ENCODE measurements at regions not wholly inside any gene's neighbourhood (a gene's known extent, or its start where the extent isn't known, plus 50 kb on each side); places are given as distances from the start of the nearest gene placed in this dataset.

DNA sequence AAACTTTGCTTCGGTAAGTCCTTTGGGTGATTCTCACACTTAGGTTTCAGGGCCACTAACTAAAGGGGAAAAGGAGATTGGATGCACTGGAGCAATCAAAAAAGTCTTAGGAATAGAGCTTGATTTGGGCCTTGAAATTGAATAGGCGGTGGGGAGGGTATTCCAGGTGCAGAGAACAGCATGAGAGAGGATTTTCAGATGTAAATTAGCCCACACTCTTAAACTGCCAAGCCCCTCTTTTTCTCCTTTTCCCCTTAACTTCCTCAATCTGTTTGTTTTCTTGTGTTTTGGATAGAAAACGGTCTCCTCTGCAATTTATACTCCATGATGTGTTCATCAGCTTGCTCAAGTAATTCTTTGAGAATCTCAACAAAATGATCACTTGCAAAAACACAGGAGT, 62.1 kb upstream of the RIPOR2 start:
- Mint-ChIP-seq H3K36me3 (ENCODE audit: unreplicated experiment) (no peaks in the 10 kb centered on the region), H3K4me1 (ENCODE audit: unreplicated experiment) (peaks cover 3% of the 10 kb centered on the region), H3K27me3 (ENCODE audit: unreplicated experiment) (no peaks in the 10 kb centered on the region), H3K4me3 (ENCODE audit: unreplicated experiment) (no peak overlapping the region), H3K27ac (ENCODE audit: unreplicated experiment) (no peak overlapping the region), H3K9me3 (ENCODE audit: unreplicated experiment) (peaks cover 5% of the 10 kb centered on the region)
- TF ChIP-seq, protein P1, sequence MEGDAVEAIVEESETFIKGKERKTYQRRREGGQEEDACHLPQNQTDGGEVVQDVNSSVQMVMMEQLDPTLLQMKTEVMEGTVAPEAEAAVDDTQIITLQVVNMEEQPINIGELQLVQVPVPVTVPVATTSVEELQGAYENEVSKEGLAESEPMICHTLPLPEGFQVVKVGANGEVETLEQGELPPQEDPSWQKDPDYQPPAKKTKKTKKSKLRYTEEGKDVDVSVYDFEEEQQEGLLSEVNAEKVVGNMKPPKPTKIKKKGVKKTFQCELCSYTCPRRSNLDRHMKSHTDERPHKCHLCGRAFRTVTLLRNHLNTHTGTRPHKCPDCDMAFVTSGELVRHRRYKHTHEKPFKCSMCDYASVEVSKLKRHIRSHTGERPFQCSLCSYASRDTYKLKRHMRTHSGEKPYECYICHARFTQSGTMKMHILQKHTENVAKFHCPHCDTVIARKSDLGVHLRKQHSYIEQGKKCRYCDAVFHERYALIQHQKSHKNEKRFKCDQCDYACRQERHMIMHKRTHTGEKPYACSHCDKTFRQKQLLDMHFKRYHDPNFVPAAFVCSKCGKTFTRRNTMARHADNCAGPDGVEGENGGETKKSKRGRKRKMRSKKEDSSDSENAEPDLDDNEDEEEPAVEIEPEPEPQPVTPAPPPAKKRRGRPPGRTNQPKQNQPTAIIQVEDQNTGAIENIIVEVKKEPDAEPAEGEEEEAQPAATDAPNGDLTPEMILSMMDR (IDR thresholded peaks at IDR 0.05) = no peak
- no peak for DNase-seq (ENCODE audit: extremely low spot score, unreplicated experiment)

- Mint-ChIP-seq H3K4me1 (ENCODE audit: unreplicated experiment) (peaks cover 25% of the 10 kb centered on the region), H3K36me3 (ENCODE audit: unreplicated experiment) (no peaks in the 10 kb centered on the region), H3K27ac (ENCODE audit: unreplicated experiment) (no peak overlapping the region), H3K4me3 (ENCODE audit: unreplicated experiment) (no peak overlapping the region), H3K9me3 (ENCODE audit: unreplicated experiment) (no peaks in the 10 kb centered on the region), H3K27me3 (ENCODE audit: unreplicated experiment) (no peaks in the 10 kb centered on the region)
- TF ChIP-seq, protein P1 (IDR thresholded peaks at IDR 0.05) = no peak
- DNase-seq (ENCODE audit: extremely low spot score, unreplicated experiment) = no peak
Observed at GRCh38 chr6:25002326-25003091, 66.7 kb upstream of the RIPOR2 start.

GRCh38 chr6:25004357-25004756, 68.6 kb upstream of the RIPOR2 start:
- no peak for DNase-seq (ENCODE audit: extremely low spot score, unreplicated experiment)
- H3K36me3 Mint-ChIP-seq (ENCODE audit: unreplicated experiment) = no peaks in the 10 kb centered on the region
- no peak overlapping the region for H3K27ac Mint-ChIP-seq (ENCODE audit: unreplicated experiment)
- TF ChIP-seq, protein P1 (IDR thresholded peaks at IDR 0.05) = no peak
- no peaks in the 10 kb centered on the region for H3K9me3 Mint-ChIP-seq (ENCODE audit: unreplicated experiment)
- H3K4me3 Mint-ChIP-seq (ENCODE audit: unreplicated experiment) = no peak overlapping the region
- peaks cover 30% of the 10 kb centered on the region for H3K4me1 Mint-ChIP-seq (ENCODE audit: unreplicated experiment)
- no peaks in the 10 kb centered on the region for H3K27me3 Mint-ChIP-seq (ENCODE audit: unreplicated experiment)

DNA sequence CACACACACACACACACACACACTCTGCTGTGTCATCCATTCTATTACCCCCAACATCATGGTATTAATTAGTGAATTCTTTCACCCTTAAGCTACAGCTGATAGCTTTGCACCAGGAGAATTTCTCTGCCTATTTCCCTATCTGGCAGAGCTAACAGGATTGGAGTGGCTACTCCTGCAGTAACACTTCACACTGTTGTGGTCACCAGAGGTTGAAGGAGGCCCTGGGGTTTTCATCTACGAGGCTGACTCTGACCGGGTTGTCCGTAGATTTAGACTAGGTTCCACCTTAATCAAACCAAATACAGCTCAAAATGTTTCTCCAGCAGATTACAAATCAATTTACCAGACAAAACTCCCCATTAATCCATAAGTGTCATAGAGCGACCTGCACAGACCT, 69.2 kb upstream of the RIPOR2 start:
- TF ChIP-seq, protein P1 (IDR thresholded peaks at IDR 0.05) = no peak
- DNase-seq (ENCODE audit: extremely low spot score, unreplicated experiment) = no peak
- Mint-ChIP-seq H3K4me1 (ENCODE audit: unreplicated experiment) (peaks cover 36% of the 10 kb centered on the region), H3K36me3 (ENCODE audit: unreplicated experiment) (no peaks in the 10 kb centered on the region), H3K27me3 (ENCODE audit: unreplicated experiment) (no peaks in the 10 kb centered on the region), H3K27ac (ENCODE audit: unreplicated experiment) (no peak overlapping the region), H3K9me3 (ENCODE audit: unreplicated experiment) (no peaks in the 10 kb centered on the region), H3K4me3 (ENCODE audit: unreplicated experiment) (no peak overlapping the region)

- Mint-ChIP-seq H3K27ac (ENCODE audit: unreplicated experiment) (peak overlapping the region; percentile 88), H3K9me3 (ENCODE audit: unreplicated experiment) (no peaks in the 10 kb centered on the region)
Observed at GRCh38 chr6:25006075-25006474, 70.3 kb upstream of the RIPOR2 start.

More at GRCh38 chr6:25006075-25006474, 70.3 kb upstream of the RIPOR2 start:
- no peak for DNase-seq (ENCODE audit: extremely low spot score, unreplicated experiment)
- H3K4me1 Mint-ChIP-seq (ENCODE audit: unreplicated experiment) = peaks cover 44% of the 10 kb centered on the region
- no peaks in the 10 kb centered on the region for H3K27me3 Mint-ChIP-seq (ENCODE audit: unreplicated experiment)
- TF ChIP-seq, protein P1 (IDR thresholded peaks at IDR 0.05) = no peak
- no peaks in the 10 kb centered on the region for H3K36me3 Mint-ChIP-seq (ENCODE audit: unreplicated experiment)
- H3K4me3 Mint-ChIP-seq (ENCODE audit: unreplicated experiment) = no peak overlapping the region

All from osteocyte (in vitro differentiated cells).